ENCODE measurements at regions not wholly inside any gene's neighbourhood (a gene's known extent, or its start where the extent isn't known, plus 50 kb on each side); places are given as distances from the start of the nearest gene placed in this dataset.

- Histone ChIP-seq H3K27me3 (ENCODE audit: insufficient read depth, low read length) (no peaks in the 10 kb centered on the region), H3K4me1 (ENCODE audit: insufficient read depth, low read length) (no peaks in the 10 kb centered on the region), H3K36me3 (ENCODE audit: insufficient read depth, low read depth, low read length) (no peaks in the 10 kb centered on the region)
Observed at GRCh38 chr5:162703914-162704313, 636.3 kb downstream of the GABRG2 start.

GRCh38 chr5:162711244-162711643, 643.7 kb downstream of the GABRG2 start:
- Histone ChIP-seq H3K9me3 (ENCODE audit: insufficient read depth, low read depth, low read length) (no peaks in the 10 kb centered on the region), H3K4me3 (ENCODE audit: low read length) (no peak overlapping the region), H3K27me3 (ENCODE audit: insufficient read depth, low read length) (no peaks in the 10 kb centered on the region), H3K27ac (ENCODE audit: low read length) (no peak overlapping the region), H3K36me3 (ENCODE audit: insufficient read depth, low read depth, low read length) (no peaks in the 10 kb centered on the region), H3K9ac (ENCODE audit: low read depth, low read length) (no peak overlapping the region), H3K4me1 (ENCODE audit: insufficient read depth, low read length) (no peaks in the 10 kb centered on the region)

More at GRCh38 chr5:162703914-162704313, 636.3 kb downstream of the GABRG2 start:
- Histone ChIP-seq H3K9ac (ENCODE audit: low read depth, low read length) (no peak overlapping the region), H3K4me3 (ENCODE audit: low read length) (no peak overlapping the region), H3K27ac (ENCODE audit: low read length) (no peak overlapping the region), H3K9me3 (ENCODE audit: insufficient read depth, low read depth, low read length) (no peaks in the 10 kb centered on the region)

GRCh38 chr5:162719720-162720119, 652.1 kb downstream of the GABRG2 start:
- H3K9ac ChIP-seq (ENCODE audit: low read depth, low read length) = no peak overlapping the region
- no peaks in the 10 kb centered on the region for H3K4me1 ChIP-seq (ENCODE audit: insufficient read depth, low read length)
- peaks cover 13% of the 10 kb centered on the region for H3K9me3 ChIP-seq (ENCODE audit: insufficient read depth, low read depth, low read length)
- H3K36me3 ChIP-seq (ENCODE audit: insufficient read depth, low read depth, low read length) = no peaks in the 10 kb centered on the region
- no peaks in the 10 kb centered on the region for H3K27me3 ChIP-seq (ENCODE audit: insufficient read depth, low read length)
- no peak overlapping the region for H3K27ac ChIP-seq (ENCODE audit: low read length)
- no peak overlapping the region for H3K4me3 ChIP-seq (ENCODE audit: low read length)

- H3K4me1 ChIP-seq (ENCODE audit: insufficient read depth, low read length) = no peaks in the 10 kb centered on the region
- H3K4me3 ChIP-seq (ENCODE audit: low read length) = no peak overlapping the region
- no peaks in the 10 kb centered on the region for H3K27me3 ChIP-seq (ENCODE audit: insufficient read depth, low read length)
- no peak overlapping the region for H3K9ac ChIP-seq (ENCODE audit: low read depth, low read length)
- no peaks in the 10 kb centered on the region for H3K36me3 ChIP-seq (ENCODE audit: insufficient read depth, low read depth, low read length)
- no peak overlapping the region for H3K27ac ChIP-seq (ENCODE audit: low read length)
- peaks cover 13% of the 10 kb centered on the region for H3K9me3 ChIP-seq (ENCODE audit: insufficient read depth, low read depth, low read length)
Observed at GRCh38 chr5:162721125-162721524, 653.6 kb downstream of the GABRG2 start.

- no peaks in the 10 kb centered on the region for H3K4me1 ChIP-seq (ENCODE audit: insufficient read depth, low read length)
- H3K9me3 ChIP-seq (ENCODE audit: insufficient read depth, low read depth, low read length) = no peaks in the 10 kb centered on the region
- no peaks in the 10 kb centered on the region for H3K36me3 ChIP-seq (ENCODE audit: insufficient read depth, low read depth, low read length)
- H3K27ac ChIP-seq (ENCODE audit: low read length) = no peak overlapping the region
- H3K4me3 ChIP-seq (ENCODE audit: low read length) = no peak overlapping the region
- H3K27me3 ChIP-seq (ENCODE audit: insufficient read depth, low read length) = no peaks in the 10 kb centered on the region
- no peak overlapping the region for H3K9ac ChIP-seq (ENCODE audit: low read depth, low read length)
Observed at GRCh38 chr5:162752612-162753011, 684.8 kb upstream of the CCNG1 start.

- Histone ChIP-seq H3K27ac (ENCODE audit: low read length) (no peak overlapping the region), H3K27me3 (ENCODE audit: insufficient read depth, low read length) (no peaks in the 10 kb centered on the region), H3K4me3 (ENCODE audit: low read length) (no peak overlapping the region), H3K36me3 (ENCODE audit: insufficient read depth, low read depth, low read length) (no peaks in the 10 kb centered on the region), H3K9me3 (ENCODE audit: insufficient read depth, low read depth, low read length) (no peaks in the 10 kb centered on the region), H3K9ac (ENCODE audit: low read depth, low read length) (no peak overlapping the region), H3K4me1 (ENCODE audit: insufficient read depth, low read length) (no peaks in the 10 kb centered on the region)
Observed at GRCh38 chr5:162762119-162762518, 675.3 kb upstream of the CCNG1 start.

- H3K9me3 ChIP-seq (ENCODE audit: insufficient read depth, low read depth, low read length) = no peaks in the 10 kb centered on the region
- H3K27ac ChIP-seq (ENCODE audit: low read length) = no peak overlapping the region
- H3K27me3 ChIP-seq (ENCODE audit: insufficient read depth, low read length) = no peaks in the 10 kb centered on the region
Observed at GRCh38 chr5:162769019-162769418, 668.4 kb upstream of the CCNG1 start.

GRCh38 chr5:162785673-162786072, 651.7 kb upstream of the CCNG1 start:
- no peak overlapping the region for H3K4me3 ChIP-seq (ENCODE audit: low read length)
- H3K27me3 ChIP-seq (ENCODE audit: insufficient read depth, low read length) = no peaks in the 10 kb centered on the region
- H3K4me1 ChIP-seq (ENCODE audit: insufficient read depth, low read length) = no peaks in the 10 kb centered on the region
- H3K36me3 ChIP-seq (ENCODE audit: insufficient read depth, low read depth, low read length) = no peaks in the 10 kb centered on the region
- H3K9ac ChIP-seq (ENCODE audit: low read depth, low read length) = no peak overlapping the region
- no peak overlapping the region for H3K27ac ChIP-seq (ENCODE audit: low read length)
- no peaks in the 10 kb centered on the region for H3K9me3 ChIP-seq (ENCODE audit: insufficient read depth, low read depth, low read length)

More at GRCh38 chr5:162769019-162769418, 668.4 kb upstream of the CCNG1 start:
- Histone ChIP-seq H3K9ac (ENCODE audit: low read depth, low read length) (no peak overlapping the region), H3K4me3 (ENCODE audit: low read length) (no peak overlapping the region), H3K36me3 (ENCODE audit: insufficient read depth, low read depth, low read length) (no peaks in the 10 kb centered on the region), H3K4me1 (ENCODE audit: insufficient read depth, low read length) (no peaks in the 10 kb centered on the region)

- H3K27ac ChIP-seq (ENCODE audit: low read length) = no peak overlapping the region
- H3K9me3 ChIP-seq (ENCODE audit: insufficient read depth, low read depth, low read length) = no peaks in the 10 kb centered on the region
- H3K4me1 ChIP-seq (ENCODE audit: insufficient read depth, low read length) = no peaks in the 10 kb centered on the region
- H3K27me3 ChIP-seq (ENCODE audit: insufficient read depth, low read length) = no peaks in the 10 kb centered on the region
- no peak overlapping the region for H3K9ac ChIP-seq (ENCODE audit: low read depth, low read length)
- H3K36me3 ChIP-seq (ENCODE audit: insufficient read depth, low read depth, low read length) = no peaks in the 10 kb centered on the region
- H3K4me3 ChIP-seq (ENCODE audit: low read length) = no peak overlapping the region
Observed at GRCh38 chr5:162786234-162786633, 651.2 kb upstream of the CCNG1 start.

GRCh38 chr5:162796507-162796906, 640.9 kb upstream of the CCNG1 start:
- H3K36me3 ChIP-seq (ENCODE audit: insufficient read depth, low read depth, low read length) = no peaks in the 10 kb centered on the region
- H3K4me3 ChIP-seq (ENCODE audit: low read length) = no peak overlapping the region
- no peak overlapping the region for H3K27ac ChIP-seq (ENCODE audit: low read length)
- H3K4me1 ChIP-seq (ENCODE audit: insufficient read depth, low read length) = peaks cover 4% of the 10 kb centered on the region; the same call in 1 of the 2 replicates
- H3K9me3 ChIP-seq (ENCODE audit: insufficient read depth, low read depth, low read length) = no peaks in the 10 kb centered on the region
- no peaks in the 10 kb centered on the region for H3K27me3 ChIP-seq (ENCODE audit: insufficient read depth, low read length)
- no peak overlapping the region for H3K9ac ChIP-seq (ENCODE audit: low read depth, low read length)

- H3K4me1 ChIP-seq (ENCODE audit: insufficient read depth, low read length) = peaks cover 8% of the 10 kb centered on the region; the same call in 1 of the 2 replicates
- H3K9me3 ChIP-seq (ENCODE audit: insufficient read depth, low read depth, low read length) = no peaks in the 10 kb centered on the region
- no peak overlapping the region for H3K9ac ChIP-seq (ENCODE audit: low read depth, low read length)
- no peaks in the 10 kb centered on the region for H3K36me3 ChIP-seq (ENCODE audit: insufficient read depth, low read depth, low read length)
- H3K4me3 ChIP-seq (ENCODE audit: low read length) = no peak overlapping the region
- H3K27ac ChIP-seq (ENCODE audit: low read length) = no peak overlapping the region
- no peaks in the 10 kb centered on the region for H3K27me3 ChIP-seq (ENCODE audit: insufficient read depth, low read length)
Observed at GRCh38 chr5:162800301-162800700, 637.1 kb upstream of the CCNG1 start.

GRCh38 chr5:162801235-162801634, 636.2 kb upstream of the CCNG1 start:
- no peak overlapping the region for H3K27ac ChIP-seq (ENCODE audit: low read length)
- H3K9me3 ChIP-seq (ENCODE audit: insufficient read depth, low read depth, low read length) = no peaks in the 10 kb centered on the region
- peaks cover 4% of the 10 kb centered on the region; the same call in 1 of the 2 replicates for H3K4me1 ChIP-seq (ENCODE audit: insufficient read depth, low read length)
- no peak overlapping the region for H3K9ac ChIP-seq (ENCODE audit: low read depth, low read length)
- no peak overlapping the region for H3K4me3 ChIP-seq (ENCODE audit: low read length)
- no peaks in the 10 kb centered on the region for H3K36me3 ChIP-seq (ENCODE audit: insufficient read depth, low read depth, low read length)
- no peaks in the 10 kb centered on the region for H3K27me3 ChIP-seq (ENCODE audit: insufficient read depth, low read length)

Measured in iPS-20b (cell line).